Endothelial cell of umbilical vein (primary cell): ENCODE measurements at regions not wholly inside any gene's neighbourhood (a gene's known extent, or its start where the extent isn't known, plus 50 kb on each side); places are given as distances from the start of the nearest gene placed in this dataset.

Experiments
- POLR2A ChIP-seq: IDR thresholded peaks from 2 replicates; pipeline ENCODE4 v1.6.1; 2012; ENCODE audit warnings: low read depth, mild to moderate bottlenecking, control low read depth, low read length
- TF ChIP-seq, protein P1 (sequence below), 2 donors: IDR thresholded peaks; 1 replicate in 1 of 2; 2 replicates in 1 of 2; pipeline ENCODE4 v1.5.1; 2011; ENCODE audit warnings: low read length in 2 of 2, mild to moderate bottlenecking in 2 of 2, moderate library complexity in 2 of 2, control low read depth in 1 of 2, inconsistent platforms in 1 of 2, low read depth in 1 of 2; ENCODE audit not compliant: insufficient read depth in 1 of 2; ENCODE audit errors: extremely low read depth in 1 of 2

DNA sequence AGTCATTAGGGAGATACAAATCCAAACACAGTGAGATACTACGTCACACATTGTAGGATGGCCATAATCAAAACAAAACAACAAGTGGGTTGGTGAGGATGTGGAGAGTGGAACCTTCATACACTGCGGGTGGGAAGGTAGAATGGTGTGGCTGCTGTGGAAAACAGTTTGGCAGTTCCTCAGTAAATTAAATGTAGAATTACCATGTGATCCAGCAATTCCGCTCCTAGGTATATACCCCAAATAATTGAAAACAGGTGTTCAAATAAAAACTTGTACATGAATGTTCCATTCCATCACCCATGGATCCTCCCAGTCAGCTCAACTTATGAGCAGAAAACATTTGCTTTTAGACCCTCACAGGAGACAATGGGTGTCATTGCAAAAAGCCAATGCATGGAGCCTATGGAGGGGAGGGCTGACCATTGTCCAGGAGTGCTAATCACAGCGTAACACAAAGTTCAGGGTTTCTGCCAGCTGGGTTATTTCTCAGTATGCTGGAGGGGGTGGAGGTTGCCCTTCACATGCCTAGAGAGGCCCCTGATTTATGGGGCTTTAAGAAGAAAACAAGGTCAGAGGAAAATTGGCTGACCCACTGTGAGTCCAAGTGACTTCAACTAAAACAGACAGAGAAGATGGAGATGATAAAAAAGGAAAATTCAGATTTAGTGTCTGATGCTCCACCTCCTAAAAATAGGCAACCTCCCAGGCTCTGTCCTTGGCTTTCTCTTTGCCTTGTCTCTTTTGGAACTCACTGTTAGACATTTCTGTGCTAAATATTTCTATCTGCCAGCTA is 124.1 kb downstream of the WDR11 start:
- TF ChIP-seq, protein P1, sequence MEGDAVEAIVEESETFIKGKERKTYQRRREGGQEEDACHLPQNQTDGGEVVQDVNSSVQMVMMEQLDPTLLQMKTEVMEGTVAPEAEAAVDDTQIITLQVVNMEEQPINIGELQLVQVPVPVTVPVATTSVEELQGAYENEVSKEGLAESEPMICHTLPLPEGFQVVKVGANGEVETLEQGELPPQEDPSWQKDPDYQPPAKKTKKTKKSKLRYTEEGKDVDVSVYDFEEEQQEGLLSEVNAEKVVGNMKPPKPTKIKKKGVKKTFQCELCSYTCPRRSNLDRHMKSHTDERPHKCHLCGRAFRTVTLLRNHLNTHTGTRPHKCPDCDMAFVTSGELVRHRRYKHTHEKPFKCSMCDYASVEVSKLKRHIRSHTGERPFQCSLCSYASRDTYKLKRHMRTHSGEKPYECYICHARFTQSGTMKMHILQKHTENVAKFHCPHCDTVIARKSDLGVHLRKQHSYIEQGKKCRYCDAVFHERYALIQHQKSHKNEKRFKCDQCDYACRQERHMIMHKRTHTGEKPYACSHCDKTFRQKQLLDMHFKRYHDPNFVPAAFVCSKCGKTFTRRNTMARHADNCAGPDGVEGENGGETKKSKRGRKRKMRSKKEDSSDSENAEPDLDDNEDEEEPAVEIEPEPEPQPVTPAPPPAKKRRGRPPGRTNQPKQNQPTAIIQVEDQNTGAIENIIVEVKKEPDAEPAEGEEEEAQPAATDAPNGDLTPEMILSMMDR (IDR thresholded peaks at IDR 0.05; ENCODE audit: extremely low read depth in 1 of 2, insufficient read depth in 1 of 2, low read depth in 1 of 2, low read length in 2 of 2), result no peak
- no peak for TF ChIP-seq POLR2A
